ELR (cell line): ENCODE measurements at regions not wholly inside any gene's neighbourhood (a gene's known extent, or its start where the extent isn't known, plus 50 kb on each side); places are given as distances from the start of the nearest gene placed in this dataset.

Source experiments
- DNase-seq: peaks from one replicate; pipeline ENCODE4 v3.0.0-alpha.2; 2015; ENCODE audit warnings: low read depth

- DNase-seq: no peak
These were observed 59.7 kb upstream of the ARID2 start for GRCh38 chr12:45669792-45670191.

- peak; percentile 55 for DNase-seq
These were observed 59.0 kb upstream of the ARID2 start for GRCh38 chr12:45670346-45671065.

GRCh38 chr12:45671254-45671653 is 58.3 kb upstream of the ARID2 start:
- peak; percentile 79 for DNase-seq

- peak; percentile 96 for DNase-seq
These were observed 55.1 kb upstream of the ARID2 start for GRCh38 chr12:45674181-45674977.

GRCh38 chr12:45675534-45675933 is 54.0 kb upstream of the ARID2 start:
- DNase-seq: no peak
